ENCODE measurements at regions not wholly inside any gene's neighbourhood (a gene's known extent, or its start where the extent isn't known, plus 50 kb on each side); places are given as distances from the start of the nearest gene placed in this dataset.

- Histone ChIP-seq H3K4me1 (ENCODE audit: control insufficient read depth in 1 of 2, insufficient read depth in 2 of 2, low read length in 2 of 2) (peaks cover 5 to 36% of the 10 kb centered on the region in 2 experiments; a peak in 3 of 4 replicates), H3K9me2 (ENCODE audit: insufficient read depth) (no peaks in the 10 kb centered on the region), H3K36me3 (ENCODE audit: control insufficient read depth in 1 of 2, insufficient read depth in 2 of 2, low read length in 2 of 2) (no peaks in the 10 kb centered on the region), H4K20me1 (ENCODE audit: insufficient read depth) (no peaks in the 10 kb centered on the region), H3K79me2 (ENCODE audit: insufficient read depth, low read length) (no peaks in the 10 kb centered on the region), H3K9me3 (ENCODE audit: control insufficient read depth in 1 of 2, insufficient read depth in 1 of 2, low read depth in 1 of 2, low read length in 2 of 2) (peaks cover 0 to 4% of the 10 kb centered on the region in 2 experiments; a peak in 1 of 4 replicates), H3K4me2 (ENCODE audit: low read length) (no peak overlapping the region), H3K4me3 (replicated peaks in 1 of 2; ENCODE audit: low read depth in 1 of 2, low read length in 2 of 2) (no peak overlapping the region), H3K27ac (ENCODE audit: low read depth, low read length) (no peak overlapping the region), H2AFZ (ENCODE audit: low read depth, low read length, poor library complexity, severe bottlenecking) (peak overlapping the region; percentile 37), H3K27me3 (ENCODE audit: insufficient read depth, low read length) (no peaks in the 10 kb centered on the region), H3K9ac (ENCODE audit: low read length) (no peak overlapping the region)
- TF ChIP-seq YY1 (IDR thresholded peaks at IDR 0.05; ENCODE audit: extremely low read depth, insufficient replicate concordance, low read depth, low read length): no peak
- TF ChIP-seq FOSL1 (IDR thresholded peaks at IDR 0.05; ENCODE audit: low read depth): no peak
- ChIA-PET POLR2A (no interaction called here), CTCF (no interaction called here), RAD21 (ENCODE audit: low non-redundant PET in 1 of 2, low total read pairs in 2 of 2, uncharacterized antibody in 2 of 2, unreplicated experiment in 2 of 2) (no interaction called here)
- BruUV-seq (replicated peaks): no TSS peak
- DNase-seq (ENCODE audit: low read depth, low spot score): no peak
- intact Hi-C loops (cut with micrococcal nuclease): no loop called here
- peak; percentile 36; the same call in 1 of the 2 replicates for ATAC-seq
Measured at GRCh38 chr3:31295150-31295765, 237.5 kb upstream of the STT3B start.

GRCh38 chr3:31297726-31298298 is 234.9 kb upstream of the STT3B start:
- TF ChIP-seq, protein P1, sequence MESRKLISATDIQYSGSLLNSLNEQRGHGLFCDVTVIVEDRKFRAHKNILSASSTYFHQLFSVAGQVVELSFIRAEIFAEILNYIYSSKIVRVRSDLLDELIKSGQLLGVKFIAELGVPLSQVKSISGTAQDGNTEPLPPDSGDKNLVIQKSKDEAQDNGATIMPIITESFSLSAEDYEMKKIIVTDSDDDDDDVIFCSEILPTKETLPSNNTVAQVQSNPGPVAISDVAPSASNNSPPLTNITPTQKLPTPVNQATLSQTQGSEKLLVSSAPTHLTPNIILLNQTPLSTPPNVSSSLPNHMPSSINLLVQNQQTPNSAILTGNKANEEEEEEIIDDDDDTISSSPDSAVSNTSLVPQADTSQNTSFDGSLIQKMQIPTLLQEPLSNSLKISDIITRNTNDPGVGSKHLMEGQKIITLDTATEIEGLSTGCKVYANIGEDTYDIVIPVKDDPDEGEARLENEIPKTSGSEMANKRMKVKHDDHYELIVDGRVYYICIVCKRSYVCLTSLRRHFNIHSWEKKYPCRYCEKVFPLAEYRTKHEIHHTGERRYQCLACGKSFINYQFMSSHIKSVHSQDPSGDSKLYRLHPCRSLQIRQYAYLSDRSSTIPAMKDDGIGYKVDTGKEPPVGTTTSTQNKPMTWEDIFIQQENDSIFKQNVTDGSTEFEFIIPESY (IDR thresholded peaks at IDR 0.05; ENCODE audit: extremely low read depth, insufficient replicate concordance, low read length): no peak
- TF ChIP-seq EZH2 (IDR thresholded peaks at IDR 0.05) (no peak), CBX3 (IDR thresholded peaks at IDR 0.05; ENCODE audit: low read depth) (no peak), SIN3A (IDR thresholded peaks at IDR 0.05; ENCODE audit: low read depth) (no peak), CEBPB (IDR thresholded peaks at IDR 0.05; ENCODE audit: low read depth) (no peak), EZH2phosphoT487 (IDR thresholded peaks at IDR 0.05; ENCODE audit: borderline replicate concordance) (no peak), EGR1 (IDR thresholded peaks at IDR 0.05; ENCODE audit: low read depth) (no peak), YY1 (IDR thresholded peaks at IDR 0.05; ENCODE audit: extremely low read depth, insufficient replicate concordance, low read depth, low read length) (no peak), SP1 (IDR thresholded peaks at IDR 0.05; ENCODE audit: low read depth) (no peak), TCF7L2 (IDR thresholded peaks at IDR 0.05; ENCODE audit: borderline replicate concordance, extremely low read depth, insufficient read depth, insufficient read length) (no peak)
- Histone ChIP-seq H3K4me1 (ENCODE audit: control insufficient read depth in 1 of 2, insufficient read depth in 2 of 2, low read length in 2 of 2) (peaks cover 0 to 13% of the 10 kb centered on the region in 2 experiments; a peak in 1 of 4 replicates), H3K9me3 (ENCODE audit: control insufficient read depth in 1 of 2, insufficient read depth in 1 of 2, low read depth in 1 of 2, low read length in 2 of 2) (peaks cover 0 to 4% of the 10 kb centered on the region in 2 experiments; a peak in 1 of 4 replicates), H2AFZ (ENCODE audit: low read depth, low read length, poor library complexity, severe bottlenecking) (no peak overlapping the region), H3K9ac (ENCODE audit: low read length) (no peak overlapping the region), H3K27me3 (ENCODE audit: insufficient read depth, low read length) (no peaks in the 10 kb centered on the region), H3K36me3 (ENCODE audit: control insufficient read depth in 1 of 2, insufficient read depth in 2 of 2, low read length in 2 of 2) (no peaks in the 10 kb centered on the region), H3K9me2 (ENCODE audit: insufficient read depth) (no peaks in the 10 kb centered on the region), H4K20me1 (ENCODE audit: insufficient read depth) (no peaks in the 10 kb centered on the region), H3K4me2 (ENCODE audit: low read length) (no peak overlapping the region), H3K4me3 (replicated peaks in 1 of 2; ENCODE audit: low read depth in 1 of 2, low read length in 2 of 2) (no peak overlapping the region), H3K27ac (ENCODE audit: low read depth, low read length) (no peak overlapping the region), H3K79me2 (ENCODE audit: insufficient read depth, low read length) (no peaks in the 10 kb centered on the region)
- DNase-seq (ENCODE audit: low read depth, low spot score) (no peak), ATAC-seq (no peak)
- ChIA-PET POLR2A (no interaction called here), RAD21 (ENCODE audit: low non-redundant PET in 1 of 2, low total read pairs in 2 of 2, uncharacterized antibody in 2 of 2, unreplicated experiment in 2 of 2) (no interaction called here), CTCF (no interaction called here)
- intact Hi-C loops (cut with micrococcal nuclease): no loop called here
- no TSS peak for BruUV-seq (replicated peaks)

Measured in HCT116 (cell line).